ENCODE measurements at regions not wholly inside any gene's neighbourhood (a gene's known extent, or its start where the extent isn't known, plus 50 kb on each side); places are given as distances from the start of the nearest gene placed in this dataset.
"Not testable (repeated sequence)": the region's sequence is repeated elsewhere in the genome, so short reads cannot be mapped to it uniquely, and the experiment has no call there.

GRCh38 chr3:103813955-103814354 is 1379.1 kb downstream of the ZPLD1 start:
- in situ Hi-C loops (cut with HindIII; ENCODE audit: low pct_ligation_motif_present, low pct_unique_long_range_greater_than_20kb, low sequenced_read_pairs) = no loop called here
- DNase-seq = no peak

- in situ Hi-C loops (cut with HindIII; ENCODE audit: low pct_ligation_motif_present, low pct_unique_long_range_greater_than_20kb, low sequenced_read_pairs) = no loop called here
- DNase-seq = no peak
These were observed 1383.6 kb downstream of the ZPLD1 start for GRCh38 chr3:103818398-103818797.

DNA sequence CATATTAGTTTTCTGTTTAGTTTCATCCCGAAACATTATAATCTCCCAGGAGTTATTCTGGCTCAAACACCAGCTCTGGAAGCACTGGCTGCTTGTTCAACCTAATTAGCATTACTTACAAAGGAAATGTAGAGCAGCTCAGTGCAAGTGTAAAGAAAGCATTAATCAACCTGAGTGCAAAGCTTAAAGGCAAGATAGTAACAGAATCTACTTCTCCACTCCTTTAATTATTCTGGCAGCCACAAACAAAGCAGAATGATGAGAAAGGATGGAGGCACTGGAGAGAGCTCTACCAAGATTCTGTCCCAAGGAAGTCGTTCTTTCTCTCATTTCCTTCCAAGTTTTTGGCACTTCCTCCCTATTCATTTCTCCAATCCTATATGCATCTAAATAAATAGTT is 1384.0 kb downstream of the ZPLD1 start:
- in situ Hi-C loops (cut with HindIII; ENCODE audit: low pct_ligation_motif_present, low pct_unique_long_range_greater_than_20kb, low sequenced_read_pairs) = no loop called here
- no peak for DNase-seq

DNA sequence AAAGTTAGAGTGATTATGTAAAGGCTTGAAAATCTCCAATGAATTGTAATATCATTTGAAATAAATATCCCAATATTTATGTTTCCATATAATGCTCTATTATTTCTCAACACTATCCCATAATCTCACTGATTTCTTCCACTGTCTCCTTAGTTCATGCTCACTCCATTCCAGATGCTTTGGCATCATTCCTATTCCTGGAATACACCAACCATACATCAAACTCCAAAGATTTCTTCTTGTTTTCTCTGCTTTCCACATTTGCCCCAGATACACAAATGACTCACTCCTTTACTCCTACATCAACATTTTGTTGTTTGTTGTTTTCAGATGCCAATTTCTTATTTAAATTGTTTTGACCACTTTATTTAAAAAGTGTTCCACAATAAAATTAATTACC is 1390.8 kb downstream of the ZPLD1 start:
- in situ Hi-C loops (cut with HindIII; ENCODE audit: low pct_ligation_motif_present, low pct_unique_long_range_greater_than_20kb, low sequenced_read_pairs) = no loop called here
- DNase-seq = no peak

GRCh38 chr3:103829723-103830326 is 1395.0 kb downstream of the ZPLD1 start:
- DNase-seq = no peak
- in situ Hi-C loops (cut with HindIII; ENCODE audit: low pct_ligation_motif_present, low pct_unique_long_range_greater_than_20kb, low sequenced_read_pairs) = no loop called here

- in situ Hi-C loops (cut with HindIII; ENCODE audit: low pct_ligation_motif_present, low pct_unique_long_range_greater_than_20kb, low sequenced_read_pairs) = no loop called here
- no peak for DNase-seq
These were observed 1412.6 kb downstream of the ZPLD1 start for GRCh38 chr3:103847081-103848062.

DNA sequence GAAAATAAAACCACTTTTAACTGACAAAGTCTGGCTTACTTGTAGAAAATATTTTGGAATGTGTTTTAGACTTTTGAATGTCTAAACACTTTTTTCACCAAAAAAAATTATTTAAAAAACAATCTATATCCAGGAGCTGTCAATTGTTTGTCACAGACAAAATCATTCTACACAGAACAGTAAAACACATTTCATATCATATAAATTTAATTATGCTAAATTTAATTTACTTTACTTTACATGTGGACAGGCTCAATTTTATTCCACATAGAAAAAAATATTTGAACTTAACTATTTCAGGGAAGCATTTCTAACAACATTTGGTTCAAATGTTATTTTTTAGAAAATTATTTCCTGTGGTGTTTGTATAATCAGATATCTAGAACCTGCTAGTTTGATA is 1417.0 kb downstream of the ZPLD1 start:
- DNase-seq = no peak
- in situ Hi-C loops (cut with HindIII; ENCODE audit: low pct_ligation_motif_present, low pct_unique_long_range_greater_than_20kb, low sequenced_read_pairs) = no loop called here

- in situ Hi-C loops (cut with HindIII; ENCODE audit: low pct_ligation_motif_present, low pct_unique_long_range_greater_than_20kb, low sequenced_read_pairs) = no loop called here
- no peak for DNase-seq
These were observed 1427.6 kb downstream of the ZPLD1 start for GRCh38 chr3:103862415-103862814.

GRCh38 chr3:103863381-103863780 is 1428.6 kb downstream of the ZPLD1 start:
- DNase-seq = no peak
- in situ Hi-C loops (cut with HindIII; ENCODE audit: low pct_ligation_motif_present, low pct_unique_long_range_greater_than_20kb, low sequenced_read_pairs) = no loop called here

- no peak for DNase-seq
- in situ Hi-C loops (cut with HindIII; ENCODE audit: low pct_ligation_motif_present, low pct_unique_long_range_greater_than_20kb, low sequenced_read_pairs) = no loop called here
These were observed 1431.3 kb downstream of the ZPLD1 start for GRCh38 chr3:103866113-103866512.

DNA sequence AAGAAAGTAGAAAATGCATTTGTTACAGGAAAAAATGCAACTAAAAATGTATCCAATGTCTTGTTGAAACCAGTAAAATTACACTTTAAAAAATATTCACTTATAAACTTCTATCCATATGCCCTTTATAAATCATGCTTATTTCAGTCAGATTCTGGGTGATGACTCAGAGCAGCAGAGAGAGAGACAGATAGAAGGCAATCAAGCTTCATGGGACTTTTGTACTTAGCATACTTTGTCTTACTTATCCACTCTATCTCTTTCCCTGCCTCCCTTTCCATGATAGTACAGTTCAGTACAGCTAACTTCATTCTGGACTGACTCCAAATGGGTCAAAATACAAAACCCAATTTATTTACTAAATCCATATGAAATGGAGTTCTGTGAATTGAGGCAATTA is 1438.2 kb downstream of the ZPLD1 start:
- DNase-seq = no peak
- in situ Hi-C loops (cut with HindIII; ENCODE audit: low pct_ligation_motif_present, low pct_unique_long_range_greater_than_20kb, low sequenced_read_pairs) = no loop called here

- in situ Hi-C loops (cut with HindIII; ENCODE audit: low pct_ligation_motif_present, low pct_unique_long_range_greater_than_20kb, low sequenced_read_pairs) = no loop called here
- DNase-seq = no peak
These were observed 1439.2 kb downstream of the ZPLD1 start for GRCh38 chr3:103873897-103874545.

GRCh38 chr3:103881809-103882208 is 1447.0 kb downstream of the ZPLD1 start:
- in situ Hi-C loops (cut with HindIII; ENCODE audit: low pct_ligation_motif_present, low pct_unique_long_range_greater_than_20kb, low sequenced_read_pairs); DNase-seq: not testable (repeated sequence)

- in situ Hi-C loops (cut with HindIII; ENCODE audit: low pct_ligation_motif_present, low pct_unique_long_range_greater_than_20kb, low sequenced_read_pairs) = no loop called here
- no peak for DNase-seq
These were observed 1454.9 kb downstream of the ZPLD1 start for GRCh38 chr3:103889675-103890074.

GRCh38 chr3:103894162-103894822 is 1459.5 kb downstream of the ZPLD1 start:
- in situ Hi-C loops (cut with HindIII; ENCODE audit: low pct_ligation_motif_present, low pct_unique_long_range_greater_than_20kb, low sequenced_read_pairs) = no loop called here
- DNase-seq = no peak

DNA sequence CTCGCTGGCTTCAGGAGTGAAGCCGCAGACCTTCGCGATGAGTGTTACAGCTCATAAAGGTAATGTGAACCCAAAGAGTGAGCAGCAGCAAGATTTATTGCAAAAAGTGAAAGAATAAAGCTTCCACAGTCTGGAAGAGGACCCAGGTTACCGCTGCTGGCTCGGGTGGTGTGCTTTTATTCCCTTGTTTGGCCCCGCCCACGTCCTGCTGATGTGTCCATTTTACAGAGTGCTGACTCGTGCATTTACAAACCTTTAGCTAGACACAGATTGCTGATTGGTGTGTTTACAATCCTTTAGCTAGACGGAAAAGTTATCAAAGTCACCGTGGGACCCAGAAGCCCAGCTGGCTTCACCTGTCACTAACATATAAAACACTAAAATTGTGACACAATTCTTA is 1464.5 kb downstream of the ZPLD1 start:
- DNase-seq = no peak
- in situ Hi-C loops (cut with HindIII; ENCODE audit: low pct_ligation_motif_present, low pct_unique_long_range_greater_than_20kb, low sequenced_read_pairs) = no loop called here

GRCh38 chr3:103904991-103905390 is 1461.7 kb upstream of the ALCAM start:
- no peak for DNase-seq
- in situ Hi-C loops (cut with HindIII; ENCODE audit: low pct_ligation_motif_present, low pct_unique_long_range_greater_than_20kb, low sequenced_read_pairs) = no loop called here

DNA sequence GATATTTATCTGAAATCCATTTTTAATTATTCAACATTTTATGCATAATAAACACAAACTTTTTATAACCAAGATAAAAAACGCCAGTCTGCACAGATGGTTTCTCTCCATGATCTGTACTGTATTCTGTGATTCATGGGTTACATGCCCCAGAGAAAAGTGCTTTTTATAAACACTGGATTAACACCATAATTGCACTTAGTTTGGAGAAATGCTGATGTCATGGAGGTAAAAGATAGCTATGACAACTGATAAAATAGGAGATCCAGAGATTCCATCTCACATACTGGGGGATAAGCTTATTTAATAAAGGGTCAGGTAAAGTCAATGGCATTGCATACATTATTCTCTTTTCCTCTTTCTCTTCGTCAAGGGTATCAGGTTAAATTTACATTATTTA is 1460.4 kb upstream of the ALCAM start:
- in situ Hi-C loops (cut with HindIII; ENCODE audit: low pct_ligation_motif_present, low pct_unique_long_range_greater_than_20kb, low sequenced_read_pairs) = no loop called here
- DNase-seq = no peak

DNA sequence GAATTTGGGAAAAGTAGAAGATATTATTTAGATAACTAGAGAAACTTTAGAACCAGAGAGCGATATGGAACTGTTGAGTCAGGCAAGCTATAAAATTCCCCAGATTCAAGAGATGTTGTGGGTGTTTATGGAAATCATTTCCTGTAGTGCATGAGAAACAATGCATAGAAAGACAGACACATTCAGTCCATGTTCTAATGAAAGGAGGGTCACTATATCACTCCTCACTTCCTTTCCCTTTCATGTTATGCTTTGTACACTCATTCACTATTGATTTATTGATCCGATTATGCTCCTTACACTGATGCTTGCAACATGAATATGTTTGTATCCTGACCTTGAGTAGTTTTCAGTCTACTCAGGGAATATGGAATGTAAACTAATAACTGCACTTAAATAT is 1459.9 kb upstream of the ALCAM start:
- in situ Hi-C loops (cut with HindIII; ENCODE audit: low pct_ligation_motif_present, low pct_unique_long_range_greater_than_20kb, low sequenced_read_pairs) = no loop called here
- DNase-seq = no peak
